ENCODE measurements at regions not wholly inside any gene's neighbourhood (a gene's known extent, or its start where the extent isn't known, plus 50 kb on each side); places are given as distances from the start of the nearest gene placed in this dataset.

DNA sequence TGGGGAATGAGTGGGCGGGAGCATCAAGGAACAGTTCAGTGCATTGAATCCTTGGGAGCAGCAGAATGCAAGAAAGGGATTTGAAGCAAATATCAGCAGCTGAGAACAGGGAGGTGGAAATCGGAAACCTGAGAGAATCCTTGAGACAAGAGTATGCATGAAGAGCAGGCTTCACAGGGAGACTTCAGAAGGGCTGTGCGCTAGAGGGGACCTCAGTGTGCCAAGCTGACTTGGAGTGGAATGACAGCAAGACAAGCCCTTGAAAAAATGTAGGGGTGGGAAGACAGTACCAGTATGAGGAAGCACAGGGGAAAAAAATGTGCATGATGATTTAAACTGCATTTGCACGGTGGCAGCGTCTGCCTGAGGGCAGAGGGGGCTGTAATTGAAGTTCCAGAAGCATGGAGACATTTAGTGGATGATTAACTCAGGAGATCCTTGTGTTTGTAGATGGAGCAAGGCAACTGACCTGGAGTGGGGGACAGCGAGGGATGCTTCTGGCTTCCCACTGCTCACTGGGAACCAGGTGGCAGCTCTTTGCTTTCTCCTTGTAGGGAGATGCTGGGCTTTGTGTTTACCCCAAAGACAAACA lies 204.9 kb upstream of the PLET1 start:
- DNase-seq (ENCODE audit: low read depth in 2 of 2) = no peak

GRCh38 chr11:112467721-112468120 lies 207.1 kb upstream of the PLET1 start:
- DNase-seq (ENCODE audit: low read depth in 2 of 2) = no peak

- no peak for DNase-seq (ENCODE audit: low read depth in 2 of 2)
These were observed 208.7 kb upstream of the PLET1 start for GRCh38 chr11:112469376-112469775.

DNA sequence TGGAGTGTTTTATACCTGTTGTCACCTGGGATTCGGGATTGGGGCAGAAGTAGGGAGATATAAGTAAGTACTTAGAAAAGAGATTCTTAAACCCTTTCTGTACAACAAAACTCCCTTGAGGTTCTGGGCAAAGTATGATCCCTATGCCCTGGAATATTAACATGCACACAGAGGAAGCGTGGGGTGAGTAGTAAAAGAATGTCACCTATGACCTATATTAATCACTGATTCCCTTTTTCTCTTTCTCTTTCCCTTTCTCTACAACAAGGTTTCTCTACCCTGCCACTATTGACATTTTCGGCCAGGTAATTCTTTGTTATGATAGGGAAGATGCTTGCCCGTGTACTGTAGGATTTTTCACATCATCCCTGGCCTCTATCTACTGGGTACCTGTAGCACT lies 209.7 kb upstream of the PLET1 start:
- DNase-seq (ENCODE audit: low read depth in 2 of 2) = no peak

DNA sequence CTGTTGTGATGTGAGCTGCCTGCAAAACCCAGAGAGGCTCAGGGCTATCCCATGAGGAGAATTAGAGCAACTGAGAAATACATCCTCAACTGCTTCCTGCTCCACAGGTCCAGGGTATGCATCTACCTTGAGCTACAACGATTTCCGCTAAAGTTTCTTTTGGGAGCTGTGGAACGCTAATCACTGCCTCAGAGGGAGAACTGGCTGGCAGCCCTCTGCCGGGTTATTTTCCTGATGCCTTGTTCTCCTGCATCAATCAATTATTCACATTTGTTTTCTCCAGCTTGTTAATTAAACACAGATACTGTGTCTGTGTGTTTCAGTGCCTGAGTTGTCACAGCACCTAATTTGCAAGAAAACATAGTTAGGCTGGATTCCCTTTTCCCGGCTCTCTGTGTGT lies 211.1 kb upstream of the PLET1 start:
- no peak for DNase-seq (ENCODE audit: low read depth in 2 of 2)

DNA sequence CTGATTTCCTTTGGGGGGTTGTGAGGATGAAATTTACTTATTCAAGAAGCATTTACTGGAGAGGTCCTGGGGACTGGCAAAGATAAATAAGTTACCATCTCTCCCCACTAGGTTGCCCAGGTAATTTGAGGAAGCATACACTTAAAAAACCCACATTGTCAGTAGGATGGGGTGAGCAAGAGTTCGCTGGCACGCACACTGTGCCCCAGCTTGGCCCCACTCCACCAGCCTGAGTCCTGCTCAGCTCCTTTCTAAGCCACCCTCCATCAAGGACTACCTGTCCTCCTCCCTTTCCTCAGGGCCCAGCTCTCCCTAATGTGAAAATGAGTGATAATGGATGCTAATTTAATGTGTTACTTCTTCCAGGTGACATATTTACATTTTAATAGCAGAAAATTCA lies 216.5 kb upstream of the PLET1 start:
- DNase-seq (ENCODE audit: low read depth in 2 of 2) = no peak

DNA sequence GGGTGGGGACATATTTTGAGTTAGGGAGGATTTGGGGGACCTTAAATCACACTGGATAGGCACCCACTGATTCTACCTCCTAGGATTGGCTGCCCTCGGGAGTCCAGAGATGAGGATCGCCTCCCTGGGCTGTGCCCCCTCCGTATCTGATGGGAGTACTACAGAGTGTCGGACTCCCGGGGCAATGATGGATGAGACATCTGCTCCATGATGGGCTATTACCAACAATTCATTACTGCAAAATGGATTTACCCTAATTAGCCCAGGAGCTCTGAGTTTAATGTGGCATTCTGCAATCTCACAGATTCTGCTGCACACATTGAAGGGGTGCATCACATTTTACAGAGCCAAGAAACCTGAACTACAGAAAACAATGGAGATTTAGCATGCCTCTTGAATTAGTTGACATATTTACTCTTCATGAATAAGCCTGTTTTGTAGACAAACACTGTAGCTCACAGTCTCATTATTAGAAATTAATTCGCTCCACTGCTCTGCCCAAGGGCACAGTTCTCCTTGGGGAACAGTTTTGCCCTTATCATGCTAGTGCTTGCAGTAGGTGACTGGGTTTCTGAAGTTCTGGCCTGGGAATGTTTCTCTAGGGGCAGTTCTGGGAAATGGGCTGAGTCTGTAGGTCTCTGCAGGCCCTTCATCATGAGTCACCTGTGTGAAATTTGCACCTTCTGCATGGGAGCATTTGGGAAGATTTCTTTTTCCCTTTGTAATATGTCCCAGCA lies 217.1 kb upstream of the PLET1 start:
- no peak for DNase-seq (ENCODE audit: low read depth in 2 of 2)

DNA sequence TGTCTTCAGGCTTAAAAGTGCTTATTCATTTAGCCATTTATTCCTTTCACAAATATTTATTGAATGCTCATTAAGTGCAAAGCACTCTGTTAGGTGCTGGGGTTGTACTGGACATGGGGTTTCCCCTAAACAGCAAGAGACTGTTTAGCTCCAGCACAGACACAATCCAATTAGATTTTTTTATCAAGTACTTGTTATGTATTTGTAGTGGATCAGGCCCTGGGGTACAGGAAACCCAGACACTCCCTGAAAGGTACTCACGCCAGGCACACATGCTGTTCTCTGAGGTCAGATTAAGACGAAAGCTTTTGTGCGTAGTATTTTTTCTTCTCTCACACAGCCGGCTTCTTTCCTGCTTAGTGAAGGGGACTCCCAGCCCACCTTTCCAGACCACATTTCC lies 218.1 kb upstream of the PLET1 start:
- DNase-seq (ENCODE audit: low read depth in 2 of 2) = no peak

DNA sequence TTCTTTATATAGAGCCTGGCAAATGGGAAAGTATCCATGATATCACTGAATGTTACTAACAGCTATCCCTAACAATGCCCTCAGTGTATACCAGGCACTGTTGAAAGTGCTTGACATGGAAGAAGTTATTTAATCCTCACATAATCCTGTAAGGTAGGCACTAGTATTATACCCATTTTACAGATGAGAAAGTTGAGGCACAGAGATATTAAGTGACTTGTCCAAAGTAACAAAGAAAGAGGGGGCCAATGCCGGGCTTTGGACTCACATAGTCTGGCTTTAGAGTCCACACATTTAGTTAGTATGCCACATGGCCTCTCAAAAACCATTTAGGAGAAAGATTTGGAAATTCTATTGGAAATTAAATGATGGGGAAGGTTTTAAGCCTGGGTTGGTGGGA lies 220.8 kb upstream of the PLET1 start:
- DNase-seq (ENCODE audit: low read depth in 2 of 2) = no peak

DNA sequence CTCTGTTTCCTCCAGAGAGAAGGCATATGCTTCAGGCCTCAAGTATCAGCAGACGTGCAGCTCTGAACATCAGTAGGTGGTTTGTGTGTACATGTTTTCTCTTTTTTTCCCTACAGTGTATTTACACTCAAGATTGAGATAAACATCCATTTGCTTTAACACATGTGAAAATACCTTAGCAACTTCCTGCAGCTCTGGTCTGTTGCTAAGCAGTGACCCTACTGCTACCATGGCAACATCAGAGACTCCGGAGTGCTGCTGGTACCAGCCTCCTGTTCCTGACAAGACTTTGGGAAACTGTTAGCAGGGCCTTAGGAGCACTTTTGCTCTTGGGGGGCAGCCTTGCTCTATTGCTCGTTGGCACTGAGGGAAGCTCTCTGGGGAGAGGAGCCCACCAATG lies 221.2 kb upstream of the PLET1 start:
- DNase-seq (ENCODE audit: low read depth in 2 of 2) = no peak

GRCh38 chr11:112485280-112485679 lies 224.6 kb upstream of the PLET1 start:
- no peak for DNase-seq (ENCODE audit: low read depth in 2 of 2)

GRCh38 chr11:112497826-112498225 lies 237.2 kb upstream of the PLET1 start:
- DNase-seq (ENCODE audit: low read depth in 2 of 2) = no peak

- no peak for DNase-seq (ENCODE audit: low read depth in 2 of 2)
These were observed 238.0 kb upstream of the PLET1 start for GRCh38 chr11:112498701-112499100.

DNA sequence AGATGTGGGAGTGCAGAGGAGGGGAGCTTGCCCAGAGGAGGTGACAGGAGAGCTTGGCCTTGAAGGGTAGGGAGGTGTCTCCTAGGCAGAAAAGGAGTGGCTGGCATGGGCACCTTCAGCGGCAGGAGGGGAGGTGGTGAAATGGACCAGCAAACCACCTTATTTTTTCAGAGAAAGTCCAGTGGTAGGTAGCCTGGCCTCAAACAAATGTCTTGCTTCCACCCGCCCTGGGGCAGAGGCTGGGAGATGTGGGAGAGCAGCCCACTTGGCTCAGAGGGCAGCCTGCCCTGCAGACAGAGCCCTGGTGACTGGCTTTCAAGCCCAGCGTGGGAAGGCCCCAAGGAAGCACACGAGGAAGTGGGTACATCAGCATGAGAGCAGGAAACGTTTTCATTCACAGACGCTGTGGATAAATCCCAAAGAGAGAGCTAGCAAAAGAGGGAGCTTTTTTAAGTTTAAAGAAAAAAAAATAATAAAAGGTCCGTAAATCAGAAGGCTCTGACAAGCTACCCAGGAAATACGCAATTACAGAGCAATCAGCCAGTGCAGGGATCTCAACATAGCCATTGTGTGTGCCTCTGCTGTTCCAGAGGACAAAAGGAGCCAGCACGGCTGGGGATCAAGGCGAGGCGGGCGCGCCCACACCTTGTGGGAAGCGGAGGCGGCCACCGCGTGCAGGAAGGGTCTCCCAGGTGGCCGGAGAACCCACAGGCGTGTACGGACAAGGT lies 238.7 kb upstream of the PLET1 start:
- no peak for DNase-seq (ENCODE audit: low read depth in 2 of 2)

DNA sequence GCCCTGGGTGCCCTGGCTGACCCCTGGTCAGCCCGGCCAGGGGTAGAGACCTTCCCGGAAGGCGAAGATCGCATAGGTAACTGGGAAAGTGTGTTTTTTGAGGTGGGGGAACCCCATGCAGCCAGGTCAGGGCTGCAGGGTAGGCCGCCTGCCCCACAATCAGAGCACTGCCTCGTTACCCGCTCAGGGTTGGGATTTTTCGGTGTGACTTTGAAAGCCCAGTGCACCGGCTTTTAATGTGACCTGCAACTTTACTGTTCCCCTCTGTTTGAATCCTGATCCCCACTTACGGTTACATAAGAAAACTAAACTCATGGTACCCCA lies 239.2 kb upstream of the PLET1 start:
- no peak for DNase-seq (ENCODE audit: low read depth in 2 of 2)

DNA sequence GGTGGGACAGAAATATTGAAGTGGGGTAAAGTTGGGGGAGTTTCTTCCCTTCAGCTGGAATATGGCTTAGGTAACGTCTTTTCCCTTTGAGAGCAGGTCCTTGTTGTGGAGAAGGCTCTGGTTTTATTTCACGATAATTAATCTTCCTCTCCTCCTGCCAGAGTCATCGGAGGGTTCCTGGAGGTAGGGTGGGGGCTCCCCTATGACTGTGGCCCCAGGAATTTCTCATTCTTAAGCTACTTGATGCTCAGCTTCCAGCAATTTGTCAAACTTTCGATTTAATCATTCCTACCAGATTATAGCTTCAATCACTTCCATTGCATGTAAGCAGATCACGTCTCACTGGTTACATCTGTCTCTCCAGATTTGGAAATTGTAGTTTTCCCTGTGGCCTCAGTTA lies 242.8 kb upstream of the PLET1 start:
- DNase-seq (ENCODE audit: low read depth in 2 of 2) = no peak

DNA sequence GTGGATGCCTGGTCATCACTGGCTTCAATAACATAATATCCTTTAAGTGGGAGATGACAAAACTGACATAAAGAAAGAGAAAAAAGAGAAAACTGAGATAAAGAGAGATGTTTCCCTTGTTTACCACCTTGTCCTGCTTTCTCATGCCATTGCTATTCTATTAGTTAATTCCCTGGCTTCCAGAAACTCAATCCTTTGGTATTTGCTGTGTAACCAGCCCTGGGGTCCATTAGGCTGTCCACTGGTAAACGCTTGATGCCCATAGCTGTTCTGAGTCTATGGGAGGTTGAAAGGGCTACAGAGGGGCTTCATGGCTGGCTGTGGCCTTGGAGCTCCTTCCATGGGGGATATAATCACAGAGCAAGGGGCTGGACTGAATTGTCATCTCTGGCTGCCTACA lies 243.4 kb upstream of the PLET1 start:
- DNase-seq (ENCODE audit: low read depth in 2 of 2) = no peak

DNA sequence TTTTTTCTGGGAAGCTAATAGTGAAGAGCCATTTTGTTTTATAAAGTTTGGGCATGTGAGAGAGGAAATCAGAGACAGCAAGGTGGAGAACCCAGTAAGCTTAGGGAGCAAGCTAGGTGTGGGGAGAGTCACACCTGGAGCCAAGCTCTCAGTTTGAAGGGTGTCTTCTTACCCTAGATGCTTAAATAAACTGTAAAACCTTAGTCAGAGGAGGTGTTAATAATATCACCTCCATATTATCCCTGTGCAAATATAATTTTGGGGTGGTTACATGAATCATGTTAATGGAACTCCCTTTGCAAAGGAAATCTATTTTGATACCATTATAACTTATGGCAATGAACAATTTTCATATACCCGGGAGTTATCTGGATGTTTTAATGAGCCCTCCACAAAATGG lies 246.2 kb upstream of the PLET1 start:
- DNase-seq (ENCODE audit: low read depth in 2 of 2) = no peak

- no peak for DNase-seq (ENCODE audit: low read depth in 2 of 2)
These were observed 246.6 kb upstream of the PLET1 start for GRCh38 chr11:112507281-112507680.

DNA sequence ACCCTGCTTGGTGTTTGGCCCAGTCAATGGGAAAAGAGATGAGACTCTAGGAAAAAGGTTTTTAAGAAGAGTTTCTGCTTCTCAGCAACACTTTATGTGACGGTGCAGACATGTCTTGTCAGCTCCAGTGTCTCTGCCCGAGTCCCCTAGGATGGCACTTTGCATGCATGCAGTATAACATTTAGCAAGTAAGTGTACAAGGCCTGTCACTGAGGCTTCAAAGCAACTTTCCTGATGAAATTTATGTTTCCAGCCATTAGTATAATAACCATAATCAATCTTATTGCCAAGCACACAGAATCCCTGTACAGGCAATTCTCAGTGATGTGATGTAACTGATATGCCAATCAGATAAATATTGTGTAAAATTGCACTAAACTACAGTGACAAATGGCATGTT lies 248.1 kb upstream of the PLET1 start:
- no peak for DNase-seq (ENCODE audit: low read depth in 2 of 2)

DNA sequence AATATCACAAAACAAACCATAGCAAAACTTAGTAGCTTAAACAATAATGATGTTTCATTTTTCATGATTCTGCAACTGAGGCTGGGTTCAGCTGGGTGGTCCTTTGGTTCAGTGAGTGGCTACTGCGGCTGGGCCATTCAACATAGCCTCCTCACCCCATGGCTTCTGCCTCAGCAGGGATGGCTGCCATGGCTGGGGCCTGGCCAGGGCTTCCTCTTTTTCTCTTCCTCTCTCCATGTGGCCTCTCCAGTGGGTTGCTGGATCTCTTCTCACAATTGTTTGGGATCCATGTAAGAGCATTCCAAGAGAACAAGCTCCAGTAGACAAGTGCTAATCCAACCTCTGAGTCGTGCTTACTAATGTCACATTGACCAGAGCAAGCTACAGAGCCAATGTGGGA lies 248.6 kb upstream of the PLET1 start:
- DNase-seq (ENCODE audit: low read depth in 2 of 2) = no peak

DNA sequence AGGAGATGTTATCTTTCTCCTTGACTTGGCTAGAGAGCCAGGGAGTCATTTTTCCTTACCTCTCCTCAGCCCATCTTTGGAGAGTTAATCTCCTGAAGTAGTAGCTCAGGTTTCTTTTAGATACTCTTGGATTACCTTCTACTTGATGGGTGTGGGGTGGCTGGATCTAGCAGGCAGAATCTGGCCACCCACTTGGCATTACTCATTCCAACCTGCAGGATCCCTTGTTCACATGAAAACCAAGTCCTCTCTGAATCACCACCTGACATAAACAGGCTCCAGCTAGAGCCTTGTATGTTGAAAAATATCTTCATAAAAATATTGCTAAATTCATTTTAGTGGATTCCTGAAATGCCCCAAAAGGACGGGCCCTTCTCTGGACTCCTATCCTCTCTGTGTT lies 250.6 kb upstream of the PLET1 start:
- no peak for DNase-seq (ENCODE audit: low read depth in 2 of 2)

GRCh38 chr11:112511911-112512310 lies 251.3 kb upstream of the PLET1 start:
- DNase-seq (ENCODE audit: low read depth in 2 of 2) = no peak
